ENCODE measurements at regions not wholly inside any gene's neighbourhood (a gene's known extent, or its start where the extent isn't known, plus 50 kb on each side); places are given as distances from the start of the nearest gene placed in this dataset.

- no peaks in the 10 kb centered on the region for H3K36me3 ChIP-seq (ENCODE audit: control insufficient read depth in 1 of 2, insufficient read depth in 2 of 2, low read length in 1 of 2)
- 46 to 51% methylated on average over 6 of the region's 6 CpGs for WGBS, 2 donors
- no peak overlapping the region for H3K27ac ChIP-seq (ENCODE audit: low read depth in 1 of 2, low read length in 2 of 2)
- H3K27me3 ChIP-seq (ENCODE audit: control insufficient read depth in 1 of 2, insufficient read depth in 2 of 2, low read length in 1 of 2): no peaks in the 10 kb centered on the region
- DNase-seq (no peak), ATAC-seq (ENCODE audit: low FRiP score) (no peak)
- intact Hi-C loops (cut with DNase I): no loop called here
- peaks cover 1% of the 10 kb centered on the region for H3K9me3 ChIP-seq (ENCODE audit: control insufficient read depth, low read length)
- H3K4me1 ChIP-seq (ENCODE audit: control insufficient read depth in 1 of 2, insufficient read depth in 2 of 2, low read length in 2 of 2): peaks cover 0 to 3% of the 10 kb centered on the region in 2 donors
- no peak overlapping the region for H3K4me3 ChIP-seq (ENCODE audit: low read length in 2 of 2)
These were observed 200.6 kb upstream of the POU2AF2 start for GRCh38 chr11:111044751-111045406.

- peaks cover 5% of the 10 kb centered on the region for H3K9me3 ChIP-seq (ENCODE audit: control insufficient read depth, low read length)
- DNase-seq: no peak
- no peaks in the 10 kb centered on the region for H3K36me3 ChIP-seq (ENCODE audit: control insufficient read depth in 1 of 2, insufficient read depth in 2 of 2, low read length in 1 of 2)
- peaks cover 0 to 2% of the 10 kb centered on the region in 2 donors for H3K4me1 ChIP-seq (ENCODE audit: control insufficient read depth in 1 of 2, insufficient read depth in 2 of 2, low read length in 2 of 2)
- H3K27me3 ChIP-seq (ENCODE audit: control insufficient read depth in 1 of 2, insufficient read depth in 2 of 2, low read length in 1 of 2): no peaks in the 10 kb centered on the region
- intact Hi-C loops (cut with DNase I): no loop called here
- H3K4me3 ChIP-seq (ENCODE audit: low read length in 2 of 2): no peak overlapping the region
- H3K27ac ChIP-seq (ENCODE audit: low read depth in 1 of 2, low read length in 2 of 2): no peak overlapping the region
- WGBS, 2 donors: 90 to 93% methylated on average over 3 of the region's 3 CpGs
- no peak for ATAC-seq (ENCODE audit: low FRiP score)
These were observed 205.5 kb upstream of the POU2AF2 start for GRCh38 chr11:111039982-111040381.

- no peak overlapping the region for H3K27ac ChIP-seq (ENCODE audit: low read depth in 1 of 2, low read length in 2 of 2)
- DNase-seq (no peak), ATAC-seq (ENCODE audit: low FRiP score) (no peak)
- peaks cover 5% of the 10 kb centered on the region for H3K9me3 ChIP-seq (ENCODE audit: control insufficient read depth, low read length)
- intact Hi-C loops (cut with DNase I): no loop called here
- H3K4me3 ChIP-seq (ENCODE audit: low read length in 2 of 2): no peak overlapping the region
- 41 to 43% methylated on average over 1 of the region's 1 CpG for WGBS, 2 donors
- no peaks in the 10 kb centered on the region for H3K4me1 ChIP-seq (ENCODE audit: control insufficient read depth in 1 of 2, insufficient read depth in 2 of 2, low read length in 2 of 2)
- H3K36me3 ChIP-seq (ENCODE audit: control insufficient read depth in 1 of 2, insufficient read depth in 2 of 2, low read length in 1 of 2): no peaks in the 10 kb centered on the region
- H3K27me3 ChIP-seq (ENCODE audit: control insufficient read depth in 1 of 2, insufficient read depth in 2 of 2, low read length in 1 of 2): no peaks in the 10 kb centered on the region
These were observed 209.8 kb upstream of the POU2AF2 start for GRCh38 chr11:111035746-111036145.

GRCh38 chr11:111026241-111026640 lies 219.3 kb upstream of the POU2AF2 start:
- Histone ChIP-seq H3K9me3 (ENCODE audit: control insufficient read depth, low read length) (no peaks in the 10 kb centered on the region), H3K27ac (ENCODE audit: low read depth in 1 of 2, low read length in 2 of 2) (no peak overlapping the region), H3K36me3 (ENCODE audit: control insufficient read depth in 1 of 2, insufficient read depth in 2 of 2, low read length in 1 of 2) (no peaks in the 10 kb centered on the region), H3K4me1 (ENCODE audit: control insufficient read depth in 1 of 2, insufficient read depth in 2 of 2, low read length in 2 of 2) (no peaks in the 10 kb centered on the region), H3K4me3 (ENCODE audit: low read length in 2 of 2) (no peak overlapping the region), H3K27me3 (ENCODE audit: control insufficient read depth in 1 of 2, insufficient read depth in 2 of 2, low read length in 1 of 2) (no peaks in the 10 kb centered on the region)
- intact Hi-C loops (cut with DNase I): no loop called here
- DNase-seq: no peak
- no peak for ATAC-seq (ENCODE audit: low FRiP score)

GRCh38 chr11:111021131-111021530 lies 224.4 kb upstream of the POU2AF2 start:
- intact Hi-C loops (cut with DNase I): no loop called here
- Histone ChIP-seq H3K27ac (ENCODE audit: low read depth in 1 of 2, low read length in 2 of 2) (no peak overlapping the region), H3K9me3 (ENCODE audit: control insufficient read depth, low read length) (no peaks in the 10 kb centered on the region), H3K4me3 (ENCODE audit: low read length in 2 of 2) (no peak overlapping the region), H3K4me1 (ENCODE audit: control insufficient read depth in 1 of 2, insufficient read depth in 2 of 2, low read length in 2 of 2) (no peaks in the 10 kb centered on the region), H3K36me3 (ENCODE audit: control insufficient read depth in 1 of 2, insufficient read depth in 2 of 2, low read length in 1 of 2) (no peaks in the 10 kb centered on the region), H3K27me3 (ENCODE audit: control insufficient read depth in 1 of 2, insufficient read depth in 2 of 2, low read length in 1 of 2) (no peaks in the 10 kb centered on the region)
- ATAC-seq (ENCODE audit: low FRiP score): peak; percentile 31
- 69 to 75% methylated on average over 5 of the region's 5 CpGs for WGBS, 2 donors
- no peak for DNase-seq

- H3K27ac ChIP-seq (ENCODE audit: low read depth in 1 of 2, low read length in 2 of 2): no peak overlapping the region
These were observed 225.5 kb upstream of the POU2AF2 start for GRCh38 chr11:111019871-111020670.

GRCh38 chr11:111019451-111019850 lies 226.1 kb upstream of the POU2AF2 start:
- no peaks in the 10 kb centered on the region for H3K27me3 ChIP-seq (ENCODE audit: control insufficient read depth in 1 of 2, insufficient read depth in 2 of 2, low read length in 1 of 2)
- H3K27ac ChIP-seq (ENCODE audit: low read depth in 1 of 2, low read length in 2 of 2): no peak overlapping the region
- intact Hi-C loops (cut with DNase I): no loop called here
- 64 to 69% methylated on average over 6 of the region's 6 CpGs for WGBS, 2 donors
- ATAC-seq (ENCODE audit: low FRiP score) (no peak), DNase-seq (no peak)
- H3K9me3 ChIP-seq (ENCODE audit: control insufficient read depth, low read length): no peaks in the 10 kb centered on the region
- H3K4me1 ChIP-seq (ENCODE audit: control insufficient read depth in 1 of 2, insufficient read depth in 2 of 2, low read length in 2 of 2): no peaks in the 10 kb centered on the region
- no peaks in the 10 kb centered on the region for H3K36me3 ChIP-seq (ENCODE audit: control insufficient read depth in 1 of 2, insufficient read depth in 2 of 2, low read length in 1 of 2)
- H3K4me3 ChIP-seq (ENCODE audit: low read length in 2 of 2): no peak overlapping the region

More at GRCh38 chr11:111019871-111020670, 225.5 kb upstream of the POU2AF2 start:
- H3K4me3 ChIP-seq (ENCODE audit: low read length in 2 of 2): no peak overlapping the region
- H3K9me3 ChIP-seq (ENCODE audit: control insufficient read depth, low read length): no peaks in the 10 kb centered on the region
- intact Hi-C loops (cut with DNase I): no loop called here
- DNase-seq: no peak
- H3K27me3 ChIP-seq (ENCODE audit: control insufficient read depth in 1 of 2, insufficient read depth in 2 of 2, low read length in 1 of 2): no peaks in the 10 kb centered on the region
- no peaks in the 10 kb centered on the region for H3K36me3 ChIP-seq (ENCODE audit: control insufficient read depth in 1 of 2, insufficient read depth in 2 of 2, low read length in 1 of 2)
- ATAC-seq (ENCODE audit: low FRiP score): peak; percentile 77
- WGBS, 2 donors: 84 to 87% methylated on average over 10 of the region's 10 CpGs
- no peaks in the 10 kb centered on the region for H3K4me1 ChIP-seq (ENCODE audit: control insufficient read depth in 1 of 2, insufficient read depth in 2 of 2, low read length in 2 of 2)

GRCh38 chr11:111018566-111018965 lies 227.0 kb upstream of the POU2AF2 start:
- H3K9me3 ChIP-seq (ENCODE audit: control insufficient read depth, low read length): no peaks in the 10 kb centered on the region
- whole genome bisulfite sequencing, 2 donors: 72 to 78% methylated on average over 3 of the region's 3 CpGs

GRCh38 chr11:111012491-111012890 lies 233.0 kb upstream of the POU2AF2 start:
- intact Hi-C loops (cut with DNase I): no loop called here
- Histone ChIP-seq H3K27me3 (ENCODE audit: control insufficient read depth in 1 of 2, insufficient read depth in 2 of 2, low read length in 1 of 2) (no peaks in the 10 kb centered on the region), H3K36me3 (ENCODE audit: control insufficient read depth in 1 of 2, insufficient read depth in 2 of 2, low read length in 1 of 2) (no peaks in the 10 kb centered on the region), H3K27ac (ENCODE audit: low read depth in 1 of 2, low read length in 2 of 2) (no peak overlapping the region), H3K4me3 (ENCODE audit: low read length in 2 of 2) (no peak overlapping the region), H3K4me1 (ENCODE audit: control insufficient read depth in 1 of 2, insufficient read depth in 2 of 2, low read length in 2 of 2) (no peaks in the 10 kb centered on the region), H3K9me3 (ENCODE audit: control insufficient read depth, low read length) (no peaks in the 10 kb centered on the region)
- ATAC-seq (ENCODE audit: low FRiP score) (no peak), DNase-seq (no peak)
- 75 to 80% methylated on average over 3 of the region's 3 CpGs for WGBS, 2 donors

More at GRCh38 chr11:111018566-111018965, 227.0 kb upstream of the POU2AF2 start:
- Histone ChIP-seq H3K4me3 (ENCODE audit: low read length in 2 of 2) (no peak overlapping the region), H3K4me1 (ENCODE audit: control insufficient read depth in 1 of 2, insufficient read depth in 2 of 2, low read length in 2 of 2) (no peaks in the 10 kb centered on the region), H3K36me3 (ENCODE audit: control insufficient read depth in 1 of 2, insufficient read depth in 2 of 2, low read length in 1 of 2) (no peaks in the 10 kb centered on the region), H3K27ac (ENCODE audit: low read depth in 1 of 2, low read length in 2 of 2) (no peak overlapping the region), H3K27me3 (ENCODE audit: control insufficient read depth in 1 of 2, insufficient read depth in 2 of 2, low read length in 1 of 2) (no peaks in the 10 kb centered on the region)
- DNase-seq (no peak), ATAC-seq (ENCODE audit: low FRiP score) (no peak)
- intact Hi-C loops (cut with DNase I): no loop called here

All from aorta (tissue), 5 donors.